T-cell (primary cell): ENCODE measurements at regions not wholly inside any gene's neighbourhood (a gene's known extent, or its start where the extent isn't known, plus 50 kb on each side); places are given as distances from the start of the nearest gene placed in this dataset.

Source experiments
- ATAC-seq, 4 experiments: fragments of 200-7000 bp in 3 of 4; fragments of 150-1000 bp in 1 of 4; cut with Tn5 transposase; replicated peaks in 1 of 4; 1 replicate in 3 of 4; 2 replicates in 1 of 4; pipeline ENCODE4 v1.10.0; 2021; ENCODE audit warnings: moderate library complexity in 3 of 4, mild to moderate bottlenecking in 2 of 4, moderate number of reproducible peaks in 1 of 4
- CTCF ChIA-PET, 2 donors: fragments of 300-600 bp; sonication (Branson Sonifier 250); formaldehyde crosslinking; loops; one replicate each; lab custom pipeline; 2022; ENCODE audit warnings: antibody characterized with exemption in 2 of 2; lab: Charles Lee
- POLR2A ChIA-PET, 2 donors: fragments of 300-600 bp; sonication (Branson Sonifier 250); formaldehyde crosslinking; loops; one replicate each; lab custom pipeline; 2022; ENCODE audit warnings: antibody characterized with exemption in 2 of 2; lab: Charles Lee
- DNase-seq, 35 experiments: peaks; one replicate each; pipeline versions ENCODE4 v3.0.0 to v3.0.0-alpha.2; 2013 to 2023
- H3K27ac ChIP-seq: one replicate; pipeline ENCODE4 v1.5.1; 2013; ENCODE audit warnings: low read length
- H3K27me3 ChIP-seq, 2 experiments: replicated peaks in 1 of 2; 1 replicate in 1 of 2; 2 replicates in 1 of 2; pipeline versions ENCODE4 v1.6.1 to v1.7.0; 2013; ENCODE audit warnings: low read length in 1 of 2, mixed read lengths in 1 of 2; ENCODE audit not compliant: control insufficient read depth in 2 of 2, insufficient read depth in 2 of 2; ENCODE audit errors: extremely low read depth in 1 of 2
- H3K36me3 ChIP-seq, 2 donors: 1 replicate in 1 of 2; 2 replicates in 1 of 2; pipeline versions ENCODE4 v1.6.1 to v1.7.0; 2013; ENCODE audit warnings: low read length in 1 of 2; ENCODE audit not compliant: control insufficient read depth in 2 of 2, insufficient read depth in 1 of 2; ENCODE audit errors: extremely low read depth in 1 of 2
- H3K4me1 ChIP-seq, 2 experiments: 1 replicate in 1 of 2; 2 replicates in 1 of 2; pipeline versions ENCODE4 v1.6.1 to v1.7.0; 2013; ENCODE audit warnings: low read length in 2 of 2, mixed read lengths in 1 of 2; ENCODE audit not compliant: insufficient read depth in 2 of 2, control insufficient read depth in 1 of 2; ENCODE audit errors: extremely low read depth in 1 of 2
- H3K4me3 ChIP-seq, 2 donors: 1 replicate in 1 of 2; 2 replicates in 1 of 2; pipeline versions ENCODE4 v1.5.1 to v1.7.0; 2013; ENCODE audit warnings: mild to moderate bottlenecking in 2 of 2, low read length in 1 of 2, moderate library complexity in 1 of 2; ENCODE audit not compliant: control insufficient read depth in 1 of 2; ENCODE audit errors: extremely low read depth in 1 of 2
- H3K9me3 ChIP-seq: 2 replicates; pipeline ENCODE4 v1.7.0; 2013
- H3K27ac Mint-ChIP-seq, 2 donors: one replicate each; pipeline ENCODE4 v1.8.0; 2020 to 2021; ENCODE audit warnings: mild to moderate bottlenecking in 2 of 2, mixed read lengths in 2 of 2
- H3K27me3 Mint-ChIP-seq, 2 donors: one replicate each; pipeline ENCODE4 v1.8.0; 2021 to 2022; ENCODE audit warnings: mixed read lengths in 2 of 2
- H3K36me3 Mint-ChIP-seq: one replicate; pipeline ENCODE4 v1.8.0; 2021; ENCODE audit warnings: mixed read lengths
- H3K4me1 Mint-ChIP-seq, 3 donors: one replicate each; pipeline ENCODE4 v1.8.0; 2020 to 2022; ENCODE audit warnings: mixed read lengths in 3 of 3, mild to moderate bottlenecking in 1 of 3
- H3K4me3 Mint-ChIP-seq, 3 donors: one replicate each; pipeline ENCODE4 v1.8.0; 2020 to 2022; ENCODE audit warnings: mild to moderate bottlenecking in 3 of 3, mixed read lengths in 3 of 3, moderate library complexity in 3 of 3
- H3K9me3 Mint-ChIP-seq, 3 donors: one replicate each; pipeline ENCODE4 v1.8.0; 2020 to 2022; ENCODE audit warnings: mixed read lengths in 3 of 3
- WGBS: methylation state at CpG from one replicate; pipeline ENCODE4 v1.1.5; 2013; ENCODE audit warnings: missing lambda C conversion rate; ENCODE audit not compliant: insufficient coverage; 5-methylcytosine and 5-hydroxymethylcytosine counted together

DNA sequence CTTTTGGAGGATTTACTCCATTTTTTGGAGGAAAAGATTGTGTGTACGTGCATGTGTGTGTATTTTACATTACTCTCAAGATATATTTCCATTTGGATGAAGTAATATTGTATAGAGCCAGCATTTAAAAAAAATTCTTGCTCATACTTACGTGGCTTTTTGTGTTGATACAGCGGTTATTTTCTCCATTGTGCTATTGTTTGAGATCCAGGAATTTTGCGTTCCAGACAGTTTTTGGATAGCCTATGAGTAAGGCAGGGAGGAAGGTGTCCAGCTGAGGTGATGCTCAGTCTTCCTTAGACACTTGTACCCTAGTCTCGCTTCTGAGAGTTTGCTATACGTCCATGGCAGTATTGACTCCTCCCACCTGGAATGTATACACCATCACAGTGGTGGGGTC lies 92.2 kb upstream of the ARHGEF7 start:
- Histone ChIP-seq H3K9me3 (peaks cover 2% of the 10 kb centered on the region), H3K36me3 (no peaks in the 10 kb centered on the region), H3K4me1 (no peaks in the 10 kb centered on the region), H3K27ac (no peak overlapping the region), H3K4me3 (no peak overlapping the region), H3K27me3 (peaks cover 0 to 12% of the 10 kb centered on the region in 2 experiments)
- H3K27ac Mint-ChIP-seq, result no peak overlapping the region
- H3K4me3 Mint-ChIP-seq, result no peak overlapping the region
- H3K27me3 Mint-ChIP-seq, result peaks cover 16 to 20% of the 10 kb centered on the region in 2 donors
- peaks cover 0 to 2% (median 0%) of the 10 kb centered on the region in 3 donors for H3K4me1 Mint-ChIP-seq
- DNase-seq, result no peak
- ATAC-seq, result no peak
- peaks cover 4 to 16% (median 8%) of the 10 kb centered on the region in 3 donors for H3K9me3 Mint-ChIP-seq
- ChIA-PET CTCF (no interaction called here), POLR2A (no interaction called here)
- peaks cover 4% of the 10 kb centered on the region for H3K36me3 Mint-ChIP-seq
- WGBS, result 87% methylated on average over 3 of the region's 6 CpGs

DNA sequence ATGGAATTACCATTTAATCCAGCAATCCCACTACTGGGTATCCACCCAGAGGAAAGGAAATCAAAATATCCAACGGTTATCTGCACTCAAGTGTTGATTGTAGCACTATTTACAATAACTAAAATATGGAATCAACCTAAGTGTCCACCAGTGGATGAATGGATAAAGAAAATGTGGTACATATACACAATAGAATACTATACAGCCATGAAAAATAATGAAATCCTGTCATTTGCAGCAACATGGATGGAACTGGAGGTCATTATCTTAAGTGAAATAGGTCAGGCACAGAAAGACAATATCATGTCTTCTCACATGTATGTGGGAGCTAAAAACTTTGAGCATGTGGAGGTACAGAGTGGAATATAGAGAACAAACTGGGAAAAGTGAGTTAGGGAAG lies 92.9 kb upstream of the ARHGEF7 start:
- ChIA-PET POLR2A (no interaction called here), CTCF (no interaction called here)
- no peak overlapping the region for H3K27ac Mint-ChIP-seq
- ATAC-seq, result no peak
- DNase-seq, result no peak
- no CpG with 5 or more reads among the region's 1 CpG for WGBS
- peaks cover 0 to 12% of the 10 kb centered on the region in 2 experiments for H3K27me3 ChIP-seq
- no peak overlapping the region for H3K4me3 ChIP-seq
- no peak overlapping the region for H3K4me3 Mint-ChIP-seq
- H3K9me3 Mint-ChIP-seq, result peaks cover 4 to 16% (median 8%) of the 10 kb centered on the region in 3 donors
- no peaks in the 10 kb centered on the region for H3K4me1 ChIP-seq
- H3K4me1 Mint-ChIP-seq, result peaks cover 0 to 2% (median 0%) of the 10 kb centered on the region in 3 donors
- H3K36me3 ChIP-seq, result no peaks in the 10 kb centered on the region
- peaks cover 2% of the 10 kb centered on the region for H3K9me3 ChIP-seq
- H3K36me3 Mint-ChIP-seq, result peaks cover 4% of the 10 kb centered on the region
- peaks cover 16 to 17% of the 10 kb centered on the region in 2 donors for H3K27me3 Mint-ChIP-seq
- no peak overlapping the region for H3K27ac ChIP-seq

DNA sequence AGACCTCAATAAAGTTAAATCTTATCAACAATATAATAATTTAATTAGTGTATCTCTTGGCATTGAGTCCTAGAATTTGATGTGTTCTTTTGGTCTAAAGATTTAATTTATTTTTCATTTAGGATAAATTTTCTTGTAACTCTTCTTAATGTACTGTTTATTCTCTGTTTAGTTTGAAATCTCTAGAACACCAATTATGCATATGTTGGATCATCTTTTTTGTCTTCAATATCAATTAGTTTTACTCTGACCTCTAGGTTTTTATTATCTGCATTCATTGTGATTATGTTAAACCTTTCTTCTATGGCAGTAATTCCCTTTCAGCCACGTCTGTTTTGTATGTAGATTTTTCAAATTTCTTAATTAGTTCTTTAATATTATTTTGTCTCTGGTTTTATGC lies 93.8 kb upstream of the ARHGEF7 start:
- Histone ChIP-seq H3K36me3 (no peaks in the 10 kb centered on the region), H3K27me3 (peaks cover 0 to 12% of the 10 kb centered on the region in 2 experiments), H3K27ac (no peak overlapping the region), H3K9me3 (peaks cover 2% of the 10 kb centered on the region), H3K4me3 (no peak overlapping the region), H3K4me1 (no peaks in the 10 kb centered on the region)
- ChIA-PET POLR2A (no interaction called here), CTCF (no interaction called here)
- DNase-seq (no peak), ATAC-seq (no peak)
- peaks cover 4% of the 10 kb centered on the region for H3K36me3 Mint-ChIP-seq
- H3K9me3 Mint-ChIP-seq, result peaks cover 4 to 16% (median 8%) of the 10 kb centered on the region in 3 donors
- WGBS, result no CpG with 5 or more reads among the region's 1 CpG
- peaks cover 0 to 2% (median 0%) of the 10 kb centered on the region in 3 donors for H3K4me1 Mint-ChIP-seq
- H3K27me3 Mint-ChIP-seq, result peaks cover 14 to 18% of the 10 kb centered on the region in 2 donors
- no peak overlapping the region for H3K4me3 Mint-ChIP-seq
- no peak overlapping the region for H3K27ac Mint-ChIP-seq

DNA sequence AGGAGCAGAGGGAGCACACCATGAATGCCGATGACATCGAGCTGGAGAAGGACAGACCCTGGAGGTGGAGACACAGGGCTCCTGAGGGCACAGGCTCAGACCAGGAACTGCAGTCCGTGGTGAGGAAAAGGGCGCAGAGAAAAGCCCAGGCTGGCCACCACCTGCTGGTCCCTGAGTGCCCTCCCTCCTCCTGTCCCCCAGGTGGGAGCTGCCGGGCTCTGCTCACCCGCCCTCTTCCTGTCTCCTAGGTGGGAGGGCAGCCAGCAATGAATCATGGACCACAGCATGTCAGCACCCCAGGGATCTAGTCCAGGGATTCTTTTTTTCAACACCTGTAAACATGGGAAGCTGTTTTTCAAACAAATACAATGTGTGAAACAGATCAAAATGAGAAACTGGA lies 94.6 kb upstream of the ARHGEF7 start:
- ATAC-seq (no peak), DNase-seq (no peak)
- peaks cover 0 to 2% (median 0%) of the 10 kb centered on the region in 3 donors for H3K4me1 Mint-ChIP-seq
- ChIA-PET CTCF (no interaction called here), POLR2A (no interaction called here)
- Histone ChIP-seq H3K27ac (no peak overlapping the region), H3K4me1 (no peaks in the 10 kb centered on the region), H3K9me3 (peaks cover 2% of the 10 kb centered on the region), H3K4me3 (no peak overlapping the region), H3K36me3 (no peaks in the 10 kb centered on the region), H3K27me3 (peaks cover 0 to 12% of the 10 kb centered on the region in 2 experiments)
- no peak overlapping the region for H3K27ac Mint-ChIP-seq
- peaks cover 4 to 16% (median 8%) of the 10 kb centered on the region in 3 donors for H3K9me3 Mint-ChIP-seq
- peaks cover 4% of the 10 kb centered on the region for H3K36me3 Mint-ChIP-seq
- no peak overlapping the region for H3K4me3 Mint-ChIP-seq
- 92% methylated on average over 2 of the region's 6 CpGs for WGBS
- peaks cover 14 to 18% of the 10 kb centered on the region in 2 donors for H3K27me3 Mint-ChIP-seq

DNA sequence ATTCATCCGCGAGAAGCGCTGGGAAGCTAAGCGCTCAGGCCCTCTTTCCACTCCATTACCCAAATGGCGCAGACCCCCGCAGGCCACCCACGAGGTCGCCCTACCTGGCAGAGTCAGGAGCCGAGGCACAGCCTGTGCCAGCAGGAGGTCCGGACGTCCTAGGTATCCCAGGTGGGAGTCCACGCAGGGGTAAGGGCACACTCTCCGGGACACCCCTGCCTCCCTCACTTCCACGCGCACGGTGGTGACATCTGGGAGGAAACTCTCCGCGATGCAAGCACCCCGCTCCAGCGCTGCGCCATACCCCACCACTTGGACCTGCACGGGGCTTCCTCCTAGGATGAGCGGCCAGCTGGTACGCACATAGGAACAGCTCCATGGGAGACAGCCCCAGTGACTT lies 95.1 kb upstream of the ARHGEF7 start:
- Histone ChIP-seq H3K4me3 (no peak overlapping the region), H3K9me3 (peaks cover 2% of the 10 kb centered on the region), H3K27ac (no peak overlapping the region), H3K4me1 (no peaks in the 10 kb centered on the region), H3K36me3 (no peaks in the 10 kb centered on the region), H3K27me3 (peaks cover 0 to 12% of the 10 kb centered on the region in 2 experiments)
- H3K27ac Mint-ChIP-seq, result no peak overlapping the region
- no peak for ATAC-seq
- H3K4me1 Mint-ChIP-seq, result peaks cover 0 to 2% (median 0%) of the 10 kb centered on the region in 3 donors
- peaks cover 4% of the 10 kb centered on the region for H3K36me3 Mint-ChIP-seq
- H3K27me3 Mint-ChIP-seq, result peaks cover 14 to 18% of the 10 kb centered on the region in 2 donors
- ChIA-PET CTCF (no interaction called here), POLR2A (no interaction called here)
- WGBS, result 91% methylated on average over 16 of the region's 24 CpGs
- H3K4me3 Mint-ChIP-seq, result no peak overlapping the region
- DNase-seq, result no peak
- H3K9me3 Mint-ChIP-seq, result peaks cover 4 to 16% (median 8%) of the 10 kb centered on the region in 3 donors

DNA sequence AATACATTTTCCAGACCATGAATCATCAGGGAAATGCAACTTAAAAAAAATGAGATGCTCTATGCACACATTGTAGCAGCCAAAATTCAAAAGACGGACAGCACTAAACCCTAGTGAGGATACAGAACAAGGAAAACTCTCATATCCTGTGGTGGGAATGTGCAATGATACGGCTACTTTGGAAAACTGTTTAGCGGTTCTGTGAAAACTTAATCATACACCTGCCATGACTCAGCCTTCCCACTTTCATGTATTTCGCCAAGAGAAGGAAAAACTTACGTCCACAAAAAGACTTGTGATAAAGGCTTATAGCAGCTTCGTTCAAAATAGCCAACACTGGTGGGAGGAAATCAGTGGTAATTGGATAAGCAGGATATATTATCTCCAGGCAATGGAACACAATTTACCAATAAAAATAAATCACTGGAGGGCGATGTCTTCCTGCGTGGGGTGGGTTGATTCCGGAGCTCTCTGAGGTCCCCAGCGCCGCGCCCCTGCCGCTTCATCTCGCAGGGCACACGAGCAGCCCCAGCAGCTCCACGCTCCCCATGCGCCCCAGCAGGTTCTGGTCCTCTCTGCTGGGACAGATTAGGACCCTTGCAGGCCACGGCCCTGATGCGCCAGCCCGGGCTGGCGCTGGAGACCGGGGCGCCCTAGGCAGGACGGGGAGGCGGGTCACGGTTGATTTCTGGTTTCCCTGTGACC lies 97.2 kb upstream of the ARHGEF7 start:
- H3K27me3 Mint-ChIP-seq, result peaks cover 10 to 12% of the 10 kb centered on the region in 2 donors
- H3K36me3 ChIP-seq, result no peaks in the 10 kb centered on the region
- ChIA-PET POLR2A (no interaction called here), CTCF (no interaction called here)
- H3K9me3 Mint-ChIP-seq, result peaks cover 4 to 16% (median 8%) of the 10 kb centered on the region in 3 donors
- H3K27ac Mint-ChIP-seq, result no peak overlapping the region
- no peaks in the 10 kb centered on the region for H3K4me1 Mint-ChIP-seq
- no peaks in the 10 kb centered on the region for H3K4me1 ChIP-seq
- peaks cover 0 to 9% of the 10 kb centered on the region in 2 experiments for H3K27me3 ChIP-seq
- H3K27ac ChIP-seq, result no peak overlapping the region
- H3K4me3 ChIP-seq, result no peak overlapping the region
- DNase-seq, result no peak
- peaks cover 2% of the 10 kb centered on the region for H3K9me3 ChIP-seq
- peaks cover 4% of the 10 kb centered on the region for H3K36me3 Mint-ChIP-seq
- ATAC-seq, result no peak
- 93% methylated on average over 18 of the region's 26 CpGs for WGBS
- no peak overlapping the region for H3K4me3 Mint-ChIP-seq
